ENCODE measurements at regions not wholly inside any gene's neighbourhood (a gene's known extent, or its start where the extent isn't known, plus 50 kb on each side); places are given as distances from the start of the nearest gene placed in this dataset.

DNA sequence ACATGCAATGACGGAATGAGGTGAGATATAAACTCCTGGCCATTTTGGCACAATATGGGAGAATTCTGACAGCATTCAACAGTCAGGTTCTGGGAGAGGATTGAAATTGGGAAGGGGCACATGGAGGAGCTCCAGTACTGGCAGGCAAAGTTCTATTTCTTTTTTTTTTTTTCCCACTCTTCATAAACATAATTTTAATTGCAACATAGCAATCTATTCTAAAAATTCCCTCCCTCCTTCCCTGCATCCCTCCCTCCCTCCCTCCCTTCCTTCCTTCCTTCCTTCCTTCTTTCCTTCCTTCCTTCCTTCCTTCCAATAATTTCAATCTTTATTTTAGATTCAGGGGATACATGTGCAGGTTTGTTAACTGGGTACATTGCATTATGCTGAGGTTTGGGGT is 93.2 kb downstream of the PTCSC3 start:
- in situ Hi-C loops (cut with HindIII; ENCODE audit: low pct_unique_long_range_greater_than_20kb, low sequenced_read_pairs), result no loop called here
- DNase-seq (ENCODE audit: low read depth, low spot score), result no peak

DNA sequence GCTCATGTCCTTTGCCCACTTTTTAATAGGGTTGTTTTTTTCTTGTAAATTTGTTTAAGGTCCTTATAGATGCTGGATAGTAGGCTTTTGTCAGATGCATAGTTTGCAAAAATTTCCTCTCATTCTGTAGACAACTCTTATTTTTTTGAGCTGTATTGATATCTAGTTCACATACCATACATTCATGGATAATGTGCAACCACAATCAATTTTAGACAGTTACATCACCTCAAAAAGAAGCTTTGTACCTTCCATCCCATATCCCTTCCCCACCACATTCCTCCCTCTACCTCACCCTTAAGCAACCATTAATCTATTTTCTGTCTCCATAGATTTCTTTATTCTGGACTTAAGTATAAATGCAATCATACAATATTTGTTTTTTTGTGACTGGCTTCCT is 98.4 kb downstream of the PTCSC3 start:
- in situ Hi-C loops (cut with HindIII; ENCODE audit: low pct_unique_long_range_greater_than_20kb, low sequenced_read_pairs), result no loop called here

DNA sequence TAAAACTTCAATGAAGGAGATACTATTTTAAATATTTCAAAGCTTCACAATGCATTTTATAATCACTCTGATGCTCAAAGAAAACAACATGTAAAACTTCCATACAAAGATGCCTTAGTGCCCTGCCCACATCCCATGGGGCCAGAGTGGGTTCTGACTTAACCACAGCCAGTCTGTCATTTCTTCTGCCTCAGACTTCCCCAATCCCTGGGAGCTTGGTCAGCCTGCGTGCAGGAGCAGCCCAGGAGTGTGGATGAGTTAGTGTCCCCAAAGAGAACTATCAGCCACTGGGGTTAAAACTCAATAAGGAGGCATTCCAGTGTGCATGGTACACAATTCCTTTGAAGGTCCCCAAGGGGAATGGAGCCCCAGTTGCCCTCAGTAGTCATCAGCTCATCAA is 100.3 kb downstream of the PTCSC3 start:
- in situ Hi-C loops (cut with HindIII; ENCODE audit: low pct_unique_long_range_greater_than_20kb, low sequenced_read_pairs), result no loop called here
- no peak for DNase-seq (ENCODE audit: low read depth, low spot score)

More for the DNA sequence above, 98.4 kb downstream of the PTCSC3 start:
- DNase-seq (ENCODE audit: low read depth, low spot score), result no peak

DNA sequence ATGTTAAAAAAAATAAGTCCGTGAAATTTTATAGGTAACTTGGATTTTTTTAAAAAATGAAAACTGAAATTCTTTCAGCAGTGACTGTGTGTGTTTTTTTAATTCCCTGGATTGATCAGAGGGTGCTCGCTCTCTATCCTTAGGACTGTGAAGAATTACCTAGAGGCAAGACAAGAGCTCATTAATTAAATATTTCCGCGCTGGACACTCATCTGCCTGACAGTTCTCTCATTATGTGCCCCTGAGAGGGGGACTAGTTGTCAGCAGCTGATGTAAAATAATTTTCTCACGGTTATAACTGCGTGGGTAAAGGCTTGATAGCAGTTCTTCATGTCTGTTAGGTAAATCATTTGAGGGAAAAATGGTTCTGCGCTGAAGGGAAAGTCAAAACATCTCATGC is 101.3 kb downstream of the PTCSC3 start:
- in situ Hi-C loops (cut with HindIII; ENCODE audit: low pct_unique_long_range_greater_than_20kb, low sequenced_read_pairs), result no loop called here
- no peak for DNase-seq (ENCODE audit: low read depth, low spot score)

DNA sequence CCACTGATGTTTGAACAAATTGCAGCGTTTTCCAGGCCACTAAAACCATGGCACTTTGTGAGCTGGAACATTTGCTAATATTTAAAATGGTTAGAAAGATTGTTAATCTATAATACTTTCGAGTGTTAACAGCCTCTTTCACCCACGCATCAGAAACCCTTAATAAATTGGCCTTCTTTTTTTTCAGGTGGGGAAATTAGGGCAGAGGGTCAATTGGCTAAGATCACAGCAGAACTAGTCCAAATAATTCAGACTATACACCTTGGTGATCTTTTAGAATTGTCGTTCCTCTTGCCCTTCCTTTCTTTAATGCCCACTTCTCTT is 105.8 kb downstream of the PTCSC3 start:
- DNase-seq (ENCODE audit: low read depth, low spot score), result no peak
- in situ Hi-C loops (cut with HindIII; ENCODE audit: low pct_unique_long_range_greater_than_20kb, low sequenced_read_pairs), result no loop called here

DNA sequence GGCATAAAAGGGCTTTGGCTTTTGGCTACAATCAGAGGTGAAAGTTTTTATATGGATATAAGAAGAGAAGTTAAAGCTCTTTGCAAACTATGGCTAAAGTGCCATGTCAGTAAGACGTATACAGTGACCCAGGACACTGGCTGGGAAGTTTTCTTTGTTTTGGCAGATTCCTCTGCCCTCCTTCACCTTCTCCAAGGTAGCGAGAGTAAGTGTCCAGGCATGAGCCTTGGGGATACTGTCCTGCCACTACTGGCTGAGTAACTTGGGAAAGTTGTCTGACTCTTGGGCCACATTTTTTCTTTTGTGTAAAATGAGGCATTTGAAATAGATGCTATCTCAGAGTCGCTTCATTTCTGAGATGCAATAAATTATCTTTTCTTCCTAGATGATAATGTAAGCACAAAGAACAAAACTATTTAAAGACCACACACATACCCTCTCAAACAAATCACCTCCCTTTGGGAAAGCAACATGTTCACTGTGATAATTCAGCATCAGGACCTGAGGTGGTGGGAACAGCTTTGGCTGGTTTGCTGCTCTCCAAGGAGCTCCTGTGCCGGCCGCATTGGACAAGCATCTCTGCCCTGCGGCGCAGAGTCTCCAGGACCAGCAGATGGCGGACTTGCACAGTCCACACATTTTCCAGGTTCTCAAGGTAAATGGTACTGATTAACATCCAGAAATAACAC is 106.3 kb downstream of the PTCSC3 start:
- in situ Hi-C loops (cut with HindIII; ENCODE audit: low pct_unique_long_range_greater_than_20kb, low sequenced_read_pairs), result no loop called here
- DNase-seq (ENCODE audit: low read depth, low spot score), result peak; percentile 80

DNA sequence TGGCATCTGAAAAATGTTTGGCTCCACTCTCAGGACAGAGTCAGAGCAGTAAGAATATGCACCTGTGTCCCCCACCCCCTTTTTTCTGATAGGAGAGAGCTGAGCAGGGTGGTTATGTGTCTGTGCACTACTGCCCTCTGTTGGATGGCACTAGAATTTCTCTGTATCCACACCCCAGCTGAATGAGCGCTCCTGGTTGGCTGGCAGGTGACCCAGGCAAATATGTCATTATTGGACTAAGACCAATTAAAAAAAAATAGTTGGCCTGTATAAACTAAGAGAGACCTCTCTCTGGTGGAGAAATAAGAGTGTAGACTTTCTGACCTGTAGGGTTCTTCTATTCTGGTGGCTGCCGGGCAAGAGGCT is 107.0 kb downstream of the PTCSC3 start:
- DNase-seq (ENCODE audit: low read depth, low spot score), result peak; percentile 76
- in situ Hi-C loops (cut with HindIII; ENCODE audit: low pct_unique_long_range_greater_than_20kb, low sequenced_read_pairs), result no loop called here

DNA sequence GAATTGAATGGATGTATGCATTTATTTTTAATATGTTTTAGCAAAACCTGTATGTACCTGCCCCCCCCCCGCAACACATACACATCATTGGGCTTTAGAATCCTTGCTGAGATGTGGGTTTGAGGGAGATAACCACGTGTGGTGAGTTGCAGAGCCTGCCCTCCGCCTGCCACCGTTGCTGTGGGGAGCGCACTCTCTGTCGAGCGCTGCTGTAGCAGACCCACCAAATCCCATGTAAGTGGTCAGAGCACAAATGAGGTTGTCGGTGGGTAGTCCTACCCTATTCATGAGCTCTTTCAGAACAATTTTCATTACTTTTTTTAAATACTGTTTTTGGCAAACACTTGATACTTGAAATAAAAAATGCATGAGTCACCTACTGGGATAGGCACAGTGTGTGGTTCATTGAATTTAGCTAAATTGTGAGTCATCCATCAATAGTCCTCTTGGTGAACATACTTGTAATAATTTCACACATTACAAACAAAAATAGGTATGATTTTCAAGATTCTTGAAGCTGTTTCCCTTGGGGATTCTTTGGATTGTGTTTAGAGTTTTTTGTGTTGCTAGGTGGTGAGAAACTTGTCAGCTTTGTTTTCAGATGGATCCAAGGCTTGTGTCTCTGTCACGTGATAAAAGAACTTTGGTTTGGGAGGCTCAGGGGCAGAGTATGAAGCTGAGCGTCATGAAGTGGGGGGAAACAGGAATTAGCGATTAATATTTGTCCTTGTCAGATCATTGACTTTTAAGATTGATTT is 107.6 kb downstream of the PTCSC3 start:
- in situ Hi-C loops (cut with HindIII; ENCODE audit: low pct_unique_long_range_greater_than_20kb, low sequenced_read_pairs), result no loop called here
- peak; percentile 5 for DNase-seq (ENCODE audit: low read depth, low spot score)

DNA sequence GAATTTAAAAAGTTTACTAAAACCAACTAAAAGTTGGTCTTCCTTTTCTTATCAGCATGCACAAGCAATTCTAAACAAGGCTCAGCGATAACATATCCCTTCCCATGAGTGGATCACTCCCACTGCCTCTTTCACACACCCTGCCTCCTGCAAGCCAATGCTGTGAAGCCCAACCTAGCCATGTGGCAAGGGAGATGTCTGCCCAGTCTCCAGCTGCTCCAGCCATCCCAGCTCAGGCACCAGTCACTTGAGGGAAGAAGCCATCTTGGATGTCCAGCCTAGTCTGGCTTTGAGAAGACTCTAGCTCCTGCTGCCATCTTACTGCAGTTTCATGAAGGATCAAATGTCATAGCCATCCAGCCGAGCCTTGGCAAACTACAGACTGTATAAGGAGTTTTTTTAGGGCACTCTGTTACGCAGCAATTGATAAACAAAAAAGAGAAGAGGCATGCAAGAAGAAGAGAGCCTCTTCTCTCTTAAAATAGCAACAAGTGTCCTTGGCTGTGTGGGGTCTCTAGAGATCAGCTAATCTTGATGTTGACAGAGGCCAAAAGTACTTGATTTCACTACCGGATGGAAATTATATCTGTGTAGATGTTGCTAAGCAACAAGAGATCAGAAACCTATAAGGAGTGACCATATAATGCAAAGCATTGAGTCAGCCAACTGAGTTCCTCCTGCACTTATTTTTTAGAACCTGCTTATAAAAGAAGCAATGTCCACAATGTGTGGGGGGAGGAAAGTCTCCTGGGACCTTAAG is 108.9 kb downstream of the PTCSC3 start:
- in situ Hi-C loops (cut with HindIII; ENCODE audit: low pct_unique_long_range_greater_than_20kb, low sequenced_read_pairs), result no loop called here
- no peak for DNase-seq (ENCODE audit: low read depth, low spot score)

DNA sequence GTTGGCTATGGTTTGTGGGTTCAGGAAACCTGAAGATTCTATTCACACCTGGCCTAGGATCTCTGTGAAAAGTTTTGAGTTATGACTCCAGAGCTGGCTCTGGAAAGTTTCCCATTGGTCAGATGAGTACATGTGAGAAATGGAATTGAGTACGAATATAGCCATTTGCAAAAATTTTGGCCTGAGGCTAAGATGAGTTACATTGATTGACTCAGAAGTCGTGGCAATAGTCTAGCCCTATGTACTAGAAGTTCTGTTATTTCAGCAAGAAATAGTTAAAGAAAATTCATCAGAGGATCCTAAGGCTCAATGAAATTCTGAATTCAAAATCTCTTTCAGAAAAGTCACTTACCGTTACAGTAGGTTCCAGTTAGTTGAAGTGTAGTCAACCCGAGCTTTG is 109.9 kb downstream of the PTCSC3 start:
- no peak for DNase-seq (ENCODE audit: low read depth, low spot score)
- in situ Hi-C loops (cut with HindIII; ENCODE audit: low pct_unique_long_range_greater_than_20kb, low sequenced_read_pairs), result no loop called here

DNA sequence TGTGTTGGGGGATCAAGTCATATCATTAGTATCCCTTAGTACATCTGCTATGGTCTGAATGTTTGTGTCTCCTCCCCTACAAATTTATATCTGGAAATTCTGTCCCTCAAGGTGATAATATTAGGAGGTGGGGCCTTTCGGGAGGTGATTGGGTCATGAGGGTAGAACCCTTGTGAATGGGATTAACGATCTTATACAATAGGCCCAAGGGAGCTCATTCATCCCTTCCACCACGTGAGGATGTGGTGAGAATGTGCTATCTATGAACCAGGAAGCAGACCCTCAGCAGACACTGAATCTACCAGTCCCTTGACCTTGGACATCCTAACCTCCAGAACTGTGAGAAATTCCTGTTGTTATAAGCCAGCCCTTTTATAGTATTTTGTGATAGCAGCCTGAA is 110.7 kb downstream of the PTCSC3 start:
- in situ Hi-C loops (cut with HindIII; ENCODE audit: low pct_unique_long_range_greater_than_20kb, low sequenced_read_pairs), result no loop called here
- no peak for DNase-seq (ENCODE audit: low read depth, low spot score)

DNA sequence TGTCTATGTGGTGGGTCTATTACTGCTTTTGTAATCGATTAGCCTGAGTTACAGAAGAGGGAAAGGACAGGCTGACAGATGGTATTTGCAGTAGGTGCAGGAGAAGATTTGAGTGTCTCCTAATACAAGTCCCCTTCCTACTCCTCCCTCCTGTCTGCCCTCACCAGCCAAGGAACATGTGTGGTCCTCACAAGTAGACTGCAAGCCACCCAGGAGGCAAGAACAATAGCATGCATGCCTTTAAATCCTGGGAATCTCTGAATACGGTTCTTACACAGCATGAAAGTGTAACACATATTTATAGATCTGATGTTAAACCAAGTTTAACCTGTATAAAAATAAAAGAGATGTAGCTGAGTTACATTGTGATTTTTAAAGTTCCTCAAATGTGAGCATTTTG is 117.0 kb downstream of the PTCSC3 start:
- no peak for DNase-seq (ENCODE audit: low read depth, low spot score)
- in situ Hi-C loops (cut with HindIII; ENCODE audit: low pct_unique_long_range_greater_than_20kb, low sequenced_read_pairs), result no loop called here

DNA sequence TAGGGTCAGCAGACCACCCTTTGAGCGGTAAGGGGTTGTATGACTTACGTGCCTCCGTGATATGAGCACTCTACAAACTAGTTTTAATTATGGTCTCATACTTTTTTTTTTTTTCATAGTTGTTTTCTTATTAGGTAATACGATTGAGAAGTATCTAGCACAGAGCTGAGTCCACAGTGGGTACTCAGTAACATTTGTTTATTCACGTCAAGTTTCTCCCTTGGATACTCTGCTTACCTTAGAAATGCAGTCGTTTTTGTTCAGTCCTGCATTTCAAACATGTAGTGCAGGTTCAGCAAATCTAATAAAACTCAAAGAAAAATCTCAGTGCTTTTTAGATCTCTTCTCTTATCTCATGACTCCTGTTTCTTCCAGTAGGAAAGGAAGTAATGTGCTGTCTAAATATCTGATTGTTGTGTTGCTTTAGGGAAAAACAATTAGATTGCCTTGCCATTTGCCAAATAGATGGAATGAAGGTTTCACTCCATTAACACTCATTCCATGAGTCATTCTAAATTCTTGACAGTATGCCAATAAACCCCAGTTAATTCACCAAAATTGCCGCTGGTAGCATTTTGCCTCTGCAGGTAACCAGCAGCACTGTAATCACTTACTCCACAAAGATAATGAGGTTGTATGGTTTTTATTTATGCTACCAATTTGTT is 118.9 kb downstream of the PTCSC3 start:
- peak; percentile 11 for DNase-seq (ENCODE audit: low read depth, low spot score)
- in situ Hi-C loops (cut with HindIII; ENCODE audit: low pct_unique_long_range_greater_than_20kb, low sequenced_read_pairs), result no loop called here

DNA sequence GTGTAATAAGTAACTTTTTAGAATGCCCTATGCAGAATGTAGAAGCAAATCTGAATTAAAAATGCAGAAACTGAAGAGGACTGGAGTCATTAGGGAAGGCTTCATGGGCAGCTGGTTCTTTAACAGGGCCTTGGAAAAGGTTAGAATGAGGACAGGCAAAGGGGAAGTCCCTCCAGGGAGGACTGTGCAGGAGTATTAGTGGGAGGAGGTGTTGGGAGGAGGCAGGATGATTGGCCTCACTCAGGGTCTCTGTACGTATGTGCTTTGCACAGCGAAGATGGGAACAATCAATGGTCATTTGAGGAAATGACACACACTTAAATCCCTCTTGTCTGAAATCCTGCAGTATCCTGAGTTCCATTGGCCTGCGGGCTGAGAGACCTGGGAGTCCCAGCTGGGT is 119.7 kb downstream of the PTCSC3 start:
- no peak for DNase-seq (ENCODE audit: low read depth, low spot score)
- in situ Hi-C loops (cut with HindIII; ENCODE audit: low pct_unique_long_range_greater_than_20kb, low sequenced_read_pairs), result no loop called here

DNA sequence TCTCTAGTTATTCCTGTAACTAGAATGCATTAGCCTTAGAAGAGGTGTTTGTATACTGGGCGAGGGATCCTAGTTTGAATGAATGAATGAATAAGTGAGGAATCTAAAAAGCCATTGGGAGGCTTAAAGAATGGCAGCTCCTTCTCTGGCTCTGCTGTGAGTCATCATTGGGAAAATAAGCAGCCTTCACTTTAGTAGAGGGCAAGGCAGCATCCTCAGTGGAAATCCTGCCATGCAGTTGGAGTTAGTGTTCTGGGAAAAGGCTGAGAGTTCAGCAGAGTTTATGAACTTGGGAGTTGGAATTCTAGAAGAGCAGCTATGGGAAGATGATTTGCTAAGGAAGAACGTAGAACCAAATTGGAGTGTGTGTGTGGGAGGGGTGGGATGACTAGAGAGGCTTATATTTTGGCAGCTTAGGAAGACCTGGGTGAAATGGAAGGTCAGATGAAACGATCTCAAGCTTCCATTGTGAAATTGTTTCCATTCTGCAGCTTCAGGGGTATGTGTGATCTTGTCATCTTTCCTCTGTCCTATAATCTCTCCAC is 120.8 kb downstream of the PTCSC3 start:
- in situ Hi-C loops (cut with HindIII; ENCODE audit: low pct_unique_long_range_greater_than_20kb, low sequenced_read_pairs), result no loop called here
- no peak for DNase-seq (ENCODE audit: low read depth, low spot score)

DNA sequence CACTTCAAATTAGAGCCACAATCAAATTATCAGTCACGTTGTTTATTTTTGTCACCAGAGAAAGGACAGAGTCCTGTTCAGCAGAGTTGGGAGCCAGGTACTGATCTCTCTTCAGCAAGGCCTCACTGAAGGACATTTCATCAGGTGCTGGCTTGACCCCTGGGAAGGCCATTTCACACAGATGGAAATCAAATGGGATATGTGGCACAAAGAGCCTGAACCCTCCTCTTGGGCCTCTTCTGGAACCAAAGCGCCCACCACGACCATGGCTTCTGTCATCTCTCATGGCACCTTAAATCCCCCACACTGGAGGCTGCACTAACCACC is 121.5 kb downstream of the PTCSC3 start:
- DNase-seq (ENCODE audit: low read depth, low spot score), result no peak
- in situ Hi-C loops (cut with HindIII; ENCODE audit: low pct_unique_long_range_greater_than_20kb, low sequenced_read_pairs), result no loop called here

DNA sequence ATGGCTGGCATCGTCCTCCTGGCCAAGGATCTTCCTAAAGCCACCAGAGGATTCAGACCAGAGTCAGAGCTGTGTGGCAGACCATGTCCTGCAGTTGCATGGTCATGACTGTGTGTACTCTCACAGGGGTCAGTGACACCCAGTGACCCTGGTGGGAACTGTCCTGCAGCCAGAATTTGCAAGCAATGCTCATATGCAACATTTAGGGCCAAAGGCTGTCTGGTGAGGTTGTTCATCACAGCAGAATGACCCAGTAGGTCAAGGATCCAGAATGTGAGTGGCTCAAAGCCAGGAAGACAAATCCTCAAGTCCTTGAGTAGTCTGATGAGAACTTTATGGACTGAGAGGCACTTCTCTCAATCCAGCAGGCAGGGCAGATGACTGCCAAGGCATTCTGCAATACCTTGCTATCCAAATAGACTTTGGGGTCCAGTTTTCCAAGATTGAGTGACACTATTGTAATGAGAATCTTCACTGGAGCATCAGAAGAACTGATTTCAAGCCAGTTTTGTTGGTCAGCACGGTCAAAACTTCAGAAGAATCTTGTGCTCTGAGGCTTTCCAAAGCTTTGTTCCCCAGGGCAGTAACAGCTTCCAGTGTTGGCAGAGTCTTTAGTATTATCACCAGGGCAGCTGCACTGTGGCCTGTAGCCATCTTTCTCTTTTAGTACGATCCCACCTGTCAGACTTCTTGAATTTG is 122.0 kb downstream of the PTCSC3 start:
- in situ Hi-C loops (cut with HindIII; ENCODE audit: low pct_unique_long_range_greater_than_20kb, low sequenced_read_pairs), result no loop called here

DNA sequence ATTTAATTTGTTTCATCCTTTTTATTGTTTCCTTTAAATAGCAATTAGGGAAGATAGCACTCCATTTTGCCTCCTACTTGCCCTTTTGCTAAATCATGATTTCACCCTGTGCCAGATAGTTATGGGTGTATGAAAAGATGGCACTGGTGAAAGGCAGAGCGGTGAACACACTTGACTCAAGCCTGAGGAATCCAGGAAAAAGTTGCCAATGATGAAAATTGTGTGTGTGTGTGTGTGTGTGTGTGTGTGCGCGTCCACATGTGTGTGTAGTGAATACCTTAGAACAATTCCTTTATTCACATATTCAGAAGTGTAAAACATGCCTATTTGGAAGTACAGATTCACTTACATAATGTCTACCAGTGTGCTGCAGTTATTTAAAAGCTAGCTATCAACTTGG is 123.8 kb downstream of the PTCSC3 start:
- no peak for DNase-seq (ENCODE audit: low read depth, low spot score)
- in situ Hi-C loops (cut with HindIII; ENCODE audit: low pct_unique_long_range_greater_than_20kb, low sequenced_read_pairs), result no loop called here

More for the DNA sequence above, 122.0 kb downstream of the PTCSC3 start:
- DNase-seq (ENCODE audit: low read depth, low spot score), result no peak

Data from SK-MEL-5 (cell line).